Ectodermal cell (in vitro differentiated cells): ENCODE measurements at regions not wholly inside any gene's neighbourhood (a gene's known extent, or its start where the extent isn't known, plus 50 kb on each side); places are given as distances from the start of the nearest gene placed in this dataset.

Experiments
- H3K27ac ChIP-seq: 2 replicates; pipeline ENCODE4 v1.7.0; 2013; ENCODE audit warnings: mild to moderate bottlenecking, low read depth, low read length; ENCODE audit not compliant: insufficient read depth, poor library complexity, severe bottlenecking
- H3K27me3 ChIP-seq: 2 replicates; pipeline ENCODE4 v1.7.0; 2013; ENCODE audit warnings: mild to moderate bottlenecking, low read length; ENCODE audit not compliant: insufficient read depth, control insufficient read depth, poor library complexity, severe bottlenecking
- H3K36me3 ChIP-seq: one replicate; pipeline ENCODE4 v1.7.0; 2013; ENCODE audit warnings: low read length; ENCODE audit not compliant: control insufficient read depth, insufficient read depth
- H3K4me1 ChIP-seq: one replicate; pipeline ENCODE4 v1.7.0; 2013; ENCODE audit warnings: low read length; ENCODE audit not compliant: control insufficient read depth, insufficient read depth
- H3K4me3 ChIP-seq: 2 replicates; pipeline ENCODE4 v1.7.0; 2013; ENCODE audit warnings: low read depth, low read length, control low read depth; ENCODE audit not compliant: insufficient read depth
- H3K9me3 ChIP-seq: 2 replicates; pipeline ENCODE4 v1.7.0; 2013; ENCODE audit warnings: mild to moderate bottlenecking, low read length, moderate library complexity; ENCODE audit not compliant: control insufficient read depth
- WGBS, 2 experiments: methylation state at CpG; one replicate each; pipeline ENCODE4 v1.1.7; 2013; ENCODE audit warnings: missing lambda C conversion rate in 2 of 2; 5-methylcytosine and 5-hydroxymethylcytosine counted together

DNA sequence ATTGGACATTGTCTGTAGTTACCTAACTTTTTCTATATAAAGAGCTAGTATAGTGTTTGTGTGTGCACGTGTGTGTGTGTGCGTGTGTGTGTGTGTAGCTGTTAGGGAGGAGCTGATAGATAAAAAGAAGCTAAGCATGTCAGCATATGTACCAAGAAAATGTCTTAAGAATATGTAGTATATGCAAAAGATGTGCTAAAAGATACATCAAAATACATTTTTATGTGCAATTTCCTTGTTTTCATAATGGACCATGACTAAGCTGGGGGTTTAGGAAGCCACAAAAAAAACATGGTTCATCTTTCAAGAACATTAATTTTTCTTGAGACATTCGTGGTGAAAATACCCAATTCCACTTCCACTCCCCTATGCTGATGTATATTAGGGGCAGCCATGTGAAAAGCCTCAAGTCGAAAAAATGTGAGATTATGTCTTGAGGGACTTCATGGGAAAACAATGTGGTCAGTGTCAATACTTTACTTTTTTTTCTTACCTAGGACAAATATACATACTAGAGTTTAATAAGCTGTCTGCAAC, 1599.7 kb downstream of the ARAP2 start:
- Histone ChIP-seq H3K27ac (no peak overlapping the region), H3K4me1 (no peaks in the 10 kb centered on the region), H3K27me3 (no peaks in the 10 kb centered on the region), H3K9me3 (no peaks in the 10 kb centered on the region), H3K36me3 (no peaks in the 10 kb centered on the region), H3K4me3 (no peak overlapping the region)
- 67 to 76% methylated on average over 2 to 3 of the region's 4 CpGs for WGBS, 2 experiments

DNA sequence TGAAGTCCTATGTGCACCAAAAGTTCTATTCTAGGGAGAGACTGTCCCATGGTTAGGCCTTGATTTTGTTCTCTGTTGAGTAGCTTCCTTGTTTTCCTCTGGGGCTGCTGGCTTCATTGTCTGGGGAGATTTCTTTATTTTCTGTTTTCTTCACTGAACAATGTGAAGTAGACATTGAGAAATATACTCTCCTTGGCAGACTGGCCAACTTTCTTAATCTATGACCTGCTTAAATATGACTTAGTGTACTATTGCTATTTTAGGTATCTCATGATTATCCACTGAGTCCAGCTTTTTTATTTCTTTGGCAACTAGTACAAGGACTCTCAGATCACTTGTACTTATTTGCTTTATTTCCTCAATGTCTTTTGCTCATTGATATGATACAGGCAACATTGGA, 1594.6 kb downstream of the ARAP2 start:
- Histone ChIP-seq H3K4me1 (no peaks in the 10 kb centered on the region), H3K27ac (no peak overlapping the region), H3K27me3 (no peaks in the 10 kb centered on the region), H3K36me3 (no peaks in the 10 kb centered on the region), H3K9me3 (no peaks in the 10 kb centered on the region), H3K4me3 (no peak overlapping the region)

DNA sequence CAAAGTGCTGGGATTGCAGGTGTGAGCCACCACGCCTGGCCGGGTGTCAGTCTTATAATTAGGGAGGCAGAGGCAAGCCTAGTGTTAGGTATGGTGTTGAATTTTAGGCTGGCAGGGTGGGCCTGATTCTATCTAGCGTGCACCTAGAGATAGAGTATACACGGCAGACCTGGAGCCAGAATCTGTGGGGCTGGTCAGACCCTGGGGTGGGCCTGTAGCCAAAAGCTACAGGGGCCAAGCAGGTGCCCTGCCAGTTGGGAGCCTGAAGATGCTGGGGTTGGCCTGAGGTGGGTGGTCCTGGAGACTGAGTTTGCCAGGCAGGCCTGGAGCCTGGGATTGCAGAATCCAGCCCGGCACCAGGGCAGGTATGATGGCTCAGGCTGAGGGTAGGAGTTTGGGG, 1580.3 kb downstream of the ARAP2 start:
- no peaks in the 10 kb centered on the region for H3K27me3 ChIP-seq
- no peak overlapping the region for H3K4me3 ChIP-seq
- 87 to 95% methylated on average over 5 of the region's 5 CpGs for WGBS, 2 experiments
- H3K36me3 ChIP-seq: no peaks in the 10 kb centered on the region
- H3K27ac ChIP-seq: no peak overlapping the region
- no peaks in the 10 kb centered on the region for H3K9me3 ChIP-seq
- no peaks in the 10 kb centered on the region for H3K4me1 ChIP-seq

- Histone ChIP-seq H3K9me3 (no peaks in the 10 kb centered on the region), H3K27me3 (no peaks in the 10 kb centered on the region), H3K27ac (no peak overlapping the region), H3K36me3 (no peaks in the 10 kb centered on the region), H3K4me3 (no peak overlapping the region), H3K4me1 (peaks cover 8% of the 10 kb centered on the region)
- WGBS, 2 experiments: 18% methylated on average over 1 of the region's 1 CpG; no CpG with 5 or more reads in 1 of the 2 experiments
Observed at GRCh38 chr4:34676400-34676799, 1567.9 kb downstream of the ARAP2 start.

DNA sequence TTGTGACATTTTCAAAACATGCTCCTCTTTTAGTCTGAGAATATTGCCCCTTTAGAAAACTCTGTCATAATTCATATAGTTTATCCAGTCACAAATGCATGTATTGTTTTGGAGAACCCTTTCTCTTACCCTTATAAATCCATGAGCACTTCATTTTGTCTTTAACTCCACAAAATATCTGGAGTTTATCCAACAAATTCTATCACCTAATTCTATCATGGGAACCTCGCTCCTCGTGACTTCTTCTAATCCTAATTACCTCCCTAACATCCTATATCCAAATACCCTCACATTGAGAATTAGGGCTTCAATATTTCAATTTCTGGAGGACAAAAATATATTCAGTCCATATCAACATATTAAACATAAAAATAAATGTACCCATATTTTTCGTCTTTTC, 1565.9 kb downstream of the ARAP2 start:
- Histone ChIP-seq H3K27ac (no peak overlapping the region), H3K4me3 (no peak overlapping the region), H3K36me3 (no peaks in the 10 kb centered on the region), H3K9me3 (no peaks in the 10 kb centered on the region), H3K4me1 (peaks cover 8% of the 10 kb centered on the region), H3K27me3 (no peaks in the 10 kb centered on the region)
- WGBS, 2 experiments: 86 to 93% methylated on average over 2 of the region's 3 CpGs

DNA sequence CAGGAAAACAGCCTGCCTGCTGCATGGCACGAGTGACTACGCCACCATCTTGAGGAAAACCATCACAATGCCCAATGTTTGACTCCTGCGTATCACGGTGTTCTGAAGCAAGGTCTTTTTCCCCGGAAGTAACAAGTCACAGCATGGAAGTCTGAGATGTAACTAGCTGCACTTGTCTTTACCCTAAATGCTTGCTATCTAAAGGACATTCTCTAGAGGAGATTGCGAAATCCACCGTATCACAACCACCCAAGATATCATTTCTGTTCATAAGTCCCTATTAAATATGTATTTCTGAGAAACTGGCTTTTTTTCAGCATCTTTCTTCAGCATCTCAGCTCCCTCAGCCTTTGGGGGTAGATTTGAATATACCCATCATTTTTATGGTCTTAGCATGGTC, 1565.1 kb downstream of the ARAP2 start:
- H3K4me3 ChIP-seq: no peak overlapping the region
- no peaks in the 10 kb centered on the region for H3K9me3 ChIP-seq
- no peaks in the 10 kb centered on the region for H3K27me3 ChIP-seq
- H3K36me3 ChIP-seq: no peaks in the 10 kb centered on the region
- no peak overlapping the region for H3K27ac ChIP-seq
- peaks cover 8% of the 10 kb centered on the region for H3K4me1 ChIP-seq
- 95 to 97% methylated on average over 7 of the region's 7 CpGs for whole genome bisulfite sequencing, 2 experiments

- whole genome bisulfite sequencing, 2 experiments: 87 to 89% methylated on average over 1 of the region's 1 CpG
- H3K27ac ChIP-seq: no peak overlapping the region
Observed at GRCh38 chr4:34709564-34709963, 1534.8 kb downstream of the ARAP2 start.

GRCh38 chr4:34718576-34719245, 1525.6 kb downstream of the ARAP2 start:
- Histone ChIP-seq H3K36me3 (no peaks in the 10 kb centered on the region), H3K27ac (no peak overlapping the region), H3K9me3 (no peaks in the 10 kb centered on the region), H3K4me3 (no peak overlapping the region), H3K27me3 (no peaks in the 10 kb centered on the region), H3K4me1 (no peaks in the 10 kb centered on the region)
- WGBS, 2 experiments: 93 to 95% methylated on average over 5 of the region's 5 CpGs

More at GRCh38 chr4:34709564-34709963, 1534.8 kb downstream of the ARAP2 start:
- Histone ChIP-seq H3K4me3 (no peak overlapping the region), H3K27me3 (no peaks in the 10 kb centered on the region), H3K4me1 (no peaks in the 10 kb centered on the region), H3K9me3 (no peaks in the 10 kb centered on the region), H3K36me3 (no peaks in the 10 kb centered on the region)

DNA sequence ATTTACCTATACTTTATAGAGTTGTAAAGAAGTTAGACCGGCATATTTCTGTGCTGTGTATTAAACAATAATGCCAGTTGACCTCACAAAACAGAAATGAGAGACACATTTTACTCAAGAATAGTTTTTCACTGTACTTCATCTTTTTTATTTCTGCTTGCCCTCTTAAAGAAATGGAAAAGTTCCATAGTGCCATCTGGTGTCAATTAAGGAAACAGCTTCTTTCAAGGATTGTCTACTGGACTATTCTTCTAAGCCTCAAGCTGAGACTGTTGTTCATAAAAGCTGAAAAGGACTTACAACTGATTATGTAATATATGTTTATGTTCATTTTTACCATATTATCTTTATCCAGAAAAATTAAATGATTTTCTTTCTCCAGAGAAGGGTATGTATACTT, 1523.7 kb downstream of the ARAP2 start:
- Histone ChIP-seq H3K27ac (no peak overlapping the region), H3K36me3 (no peaks in the 10 kb centered on the region), H3K4me1 (no peaks in the 10 kb centered on the region), H3K9me3 (no peaks in the 10 kb centered on the region), H3K4me3 (no peak overlapping the region), H3K27me3 (no peaks in the 10 kb centered on the region)
- WGBS, 2 experiments: no CpG with 5 or more reads among the region's 1 CpG

GRCh38 chr4:34721835-34722234, 1522.5 kb downstream of the ARAP2 start:
- no peaks in the 10 kb centered on the region for H3K4me1 ChIP-seq
- no peaks in the 10 kb centered on the region for H3K36me3 ChIP-seq
- no peak overlapping the region for H3K27ac ChIP-seq
- no peaks in the 10 kb centered on the region for H3K27me3 ChIP-seq
- WGBS, 2 experiments: 91% methylated on average over 1 of the region's 1 CpG; no CpG with 5 or more reads in 1 of the 2 experiments
- H3K4me3 ChIP-seq: no peak overlapping the region
- H3K9me3 ChIP-seq: no peaks in the 10 kb centered on the region
